Globus pallidus (tissue), 1 donor: ENCODE measurements at regions not wholly inside any gene's neighbourhood (a gene's known extent, or its start where the extent isn't known, plus 50 kb on each side); places are given as distances from the start of the nearest gene placed in this dataset.
"Not testable (repeated sequence)": the region's sequence is repeated elsewhere in the genome, so short reads cannot be mapped to it uniquely, and the experiment has no call there.

Source experiments
- DNase-seq: peaks from one replicate; pipeline ENCODE4 v3.0.0-alpha.2; 2015; ENCODE audit warnings: low spot score

DNA sequence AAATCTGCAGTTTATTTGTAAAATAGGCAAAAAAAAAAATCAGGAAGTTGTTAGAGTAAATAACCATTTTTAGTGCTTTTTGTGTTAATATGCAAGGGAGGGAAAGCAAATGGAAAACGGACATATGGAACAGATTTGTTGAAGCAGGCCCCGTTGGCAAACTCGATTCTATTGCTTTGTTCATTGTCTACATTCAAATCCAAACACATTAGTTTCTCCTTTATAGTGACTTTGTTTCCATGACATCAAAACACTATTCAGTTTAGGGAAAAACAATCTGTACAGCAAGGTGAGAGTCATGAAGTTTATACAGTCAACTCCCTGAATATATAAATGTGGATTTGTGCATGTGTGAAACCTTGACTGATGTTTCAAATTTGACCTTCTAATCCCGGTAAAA, 142.2 kb downstream of the FAM47A start:
- DNase-seq: no peak

DNA sequence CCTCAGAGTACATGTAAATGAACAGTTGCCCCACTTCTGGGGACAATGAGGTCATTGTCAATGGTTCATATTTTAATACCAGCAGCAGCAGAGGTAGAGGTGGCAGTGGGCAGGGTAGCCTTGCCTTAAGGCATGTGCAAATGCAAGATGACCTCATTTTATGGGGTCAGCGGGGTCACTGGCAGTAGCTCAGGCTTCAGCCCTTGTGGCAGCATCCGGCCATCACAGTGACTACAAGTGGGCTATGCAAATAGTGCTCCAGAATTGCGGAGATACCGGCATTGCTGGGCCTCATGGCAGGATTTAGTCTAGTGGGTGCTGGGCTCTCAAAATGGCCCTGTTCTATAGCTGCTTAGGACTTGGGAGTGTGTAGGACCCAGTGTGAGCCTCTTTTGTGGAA, 144.7 kb downstream of the FAM47A start:
- DNase-seq: no peak

DNA sequence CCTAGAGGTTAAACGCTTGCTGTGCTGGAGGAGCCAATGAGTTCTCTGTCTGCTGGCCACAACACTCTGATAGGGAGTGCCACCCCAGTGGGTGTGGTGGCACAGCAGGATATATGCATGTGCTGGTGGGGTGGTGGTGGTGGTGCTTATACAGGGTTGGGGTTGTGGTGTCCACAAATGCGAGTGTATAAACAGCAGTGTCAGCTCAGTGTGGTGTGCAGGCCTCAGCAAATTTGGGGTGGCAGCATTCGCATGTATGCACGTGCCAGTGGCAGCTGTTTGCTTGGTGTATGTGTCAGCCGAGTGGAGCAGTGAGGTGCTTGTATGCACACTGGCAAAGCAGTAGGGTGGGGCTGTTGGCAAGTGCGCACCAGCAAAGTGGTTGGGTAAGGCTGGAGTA, 157.4 kb downstream of the FAM47A start:
- no peak for DNase-seq

DNA sequence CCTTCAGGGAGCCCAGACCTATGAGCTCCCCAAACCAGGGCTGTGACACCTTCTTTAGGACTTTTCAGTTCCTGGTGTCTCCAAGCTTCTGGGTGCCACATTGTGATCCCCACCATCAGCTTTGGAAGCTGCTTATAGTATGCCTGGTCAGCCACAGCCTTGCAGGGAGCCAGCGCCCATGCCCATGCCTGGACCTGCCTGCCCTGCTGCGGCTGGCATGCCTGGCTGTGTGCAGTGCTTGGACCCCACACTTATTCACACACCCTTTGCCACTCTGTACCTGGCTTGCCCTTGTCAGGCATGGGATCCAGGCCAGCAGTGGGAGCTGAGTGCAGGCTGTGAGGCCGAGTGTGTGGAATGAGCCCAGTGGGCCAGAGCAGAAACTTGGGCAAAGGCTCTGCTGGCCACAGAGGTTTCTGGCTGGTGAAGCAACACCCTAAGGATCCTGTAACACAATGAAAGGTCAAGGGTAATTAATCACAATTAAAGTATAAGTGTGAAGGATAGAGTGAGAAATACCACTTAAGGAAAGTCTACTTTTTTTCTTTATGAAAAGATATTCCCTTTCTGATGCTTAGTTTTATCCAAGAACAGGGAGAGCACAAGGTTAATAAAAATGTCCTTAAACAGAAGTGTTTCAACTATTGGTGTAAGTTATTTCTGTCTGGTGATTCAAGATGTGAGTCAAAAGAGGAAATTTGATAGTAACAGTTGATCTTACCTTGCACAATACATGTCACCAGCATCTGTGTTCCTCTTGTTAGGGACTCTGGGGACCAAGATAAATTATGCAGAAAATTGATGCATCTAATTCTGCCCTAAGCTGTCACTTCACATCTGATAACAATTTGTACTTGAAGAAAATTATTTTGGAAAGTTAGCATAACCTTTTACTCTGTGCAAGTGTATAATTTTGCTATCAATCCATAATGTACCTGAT, 161.8 kb downstream of the FAM47A start:
- DNase-seq: no peak

DNA sequence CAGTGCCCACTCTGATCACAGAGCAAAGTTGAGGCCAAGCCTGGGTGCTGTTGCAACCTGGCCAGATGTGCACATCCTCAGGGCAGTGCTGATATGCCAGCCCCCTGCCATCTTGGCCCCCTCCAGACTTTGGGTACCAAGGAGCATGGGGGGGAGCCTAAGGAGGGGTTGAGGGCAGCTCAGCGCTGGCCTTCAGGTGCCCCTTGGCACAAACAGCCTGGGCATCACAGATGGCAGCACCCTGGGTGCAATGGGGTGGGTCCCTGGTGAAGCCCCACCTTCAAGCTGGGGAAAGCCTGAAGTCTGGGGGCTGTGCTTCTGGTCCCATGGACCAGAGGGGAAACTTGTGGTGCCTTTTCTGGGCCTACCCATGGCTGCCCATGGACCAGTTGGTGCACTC, 163.0 kb downstream of the FAM47A start:
- no peak for DNase-seq

DNA sequence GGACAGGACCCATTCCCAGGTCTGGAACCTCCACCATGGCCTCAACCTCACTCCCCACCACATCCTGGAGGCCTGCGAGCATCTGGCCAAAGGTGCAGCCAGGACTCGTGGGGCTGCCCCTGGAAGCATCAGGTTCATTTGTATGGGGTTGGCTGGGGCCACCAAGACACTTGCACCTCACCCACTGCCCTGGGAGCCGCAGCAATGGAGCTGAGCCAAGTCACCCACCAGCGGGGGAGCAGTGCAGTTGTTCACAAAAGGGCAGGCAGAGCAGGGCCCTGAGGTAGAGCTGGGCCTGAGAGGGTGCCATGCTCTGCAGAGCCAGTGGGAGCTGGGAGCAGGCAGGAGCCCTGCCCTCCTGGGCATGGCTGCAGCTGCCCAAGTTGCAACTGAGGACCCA, 163.5 kb downstream of the FAM47A start:
- no peak for DNase-seq

DNA sequence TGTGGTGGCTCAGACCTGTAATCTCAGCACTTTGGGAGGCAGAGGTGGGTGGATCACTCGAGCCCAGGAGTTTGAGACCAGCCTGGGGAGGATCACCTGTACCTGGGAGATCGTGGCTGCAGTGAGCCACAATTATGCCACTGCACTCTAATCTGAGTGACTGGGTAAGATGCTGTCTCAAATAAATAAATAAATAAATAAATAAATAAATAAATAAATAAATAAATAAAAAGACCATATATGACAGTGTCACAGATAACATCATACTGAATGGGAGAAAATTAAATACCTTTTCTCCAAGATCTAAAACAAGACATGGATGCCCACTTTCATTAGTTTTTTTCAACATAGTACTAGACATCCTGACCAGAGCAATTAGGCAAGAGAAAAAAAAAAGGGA, 182.8 kb downstream of the FAM47A start:
- no peak for DNase-seq

DNA sequence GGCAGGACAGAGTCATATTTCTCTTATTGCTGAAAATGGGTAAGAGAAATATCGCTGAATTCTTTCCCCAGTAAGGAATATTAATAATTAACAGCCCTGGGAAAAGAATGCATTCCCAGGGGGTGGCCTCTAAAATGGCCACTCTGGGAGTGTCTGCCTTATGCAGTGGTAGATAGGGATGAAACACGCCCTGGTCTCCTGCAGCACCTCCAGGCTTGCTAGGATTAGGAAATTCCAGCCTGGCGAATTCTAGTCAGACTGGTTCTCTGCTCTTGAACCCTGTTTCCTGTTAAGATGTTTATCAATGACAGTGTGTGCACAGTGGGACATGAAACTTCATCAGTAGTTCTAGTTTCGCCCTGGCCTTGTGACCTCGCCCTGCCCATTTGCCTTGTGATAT, 205.9 kb downstream of the FAM47A start:
- not testable (repeated sequence) for DNase-seq

DNA sequence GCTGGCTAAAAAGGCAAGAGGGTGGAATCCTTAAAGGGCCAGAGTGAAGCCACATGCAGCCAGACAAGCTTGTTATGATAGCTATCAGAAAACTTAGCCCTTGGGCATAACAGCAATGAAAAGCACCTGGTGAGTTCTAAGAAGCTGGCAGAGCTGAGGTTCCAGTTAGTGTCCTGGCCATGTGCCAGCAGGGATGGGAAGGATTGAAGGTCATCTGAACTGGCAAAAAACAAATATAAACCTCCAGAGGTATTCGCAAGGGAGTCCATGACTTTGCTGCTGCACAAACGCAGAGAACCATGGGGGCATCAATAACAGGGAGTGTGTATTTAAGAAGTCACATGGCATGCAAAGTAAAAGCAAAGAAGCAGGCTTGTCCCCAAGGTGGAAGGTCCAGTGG, 208.9 kb downstream of the FAM47A start:
- DNase-seq: no peak

DNA sequence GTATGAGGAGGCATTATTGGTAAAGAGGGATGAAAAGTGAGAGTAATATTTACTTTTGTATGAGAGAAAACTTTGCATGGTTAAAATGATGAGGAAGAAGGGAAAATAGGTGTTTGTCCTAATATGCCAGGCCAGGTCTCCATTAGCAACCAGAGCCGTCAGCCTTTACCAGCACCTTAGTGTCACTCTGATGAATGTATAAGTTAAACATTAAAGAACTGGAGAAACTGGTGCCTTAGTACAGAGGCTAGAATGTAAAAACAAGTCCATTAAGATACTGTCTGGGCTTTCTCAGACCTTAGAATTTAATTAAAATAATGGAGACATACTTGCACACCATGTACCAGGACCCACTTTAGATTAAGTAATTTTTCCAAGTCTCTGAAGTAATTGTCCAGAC, 222.3 kb downstream of the FAM47A start:
- no peak for DNase-seq

DNA sequence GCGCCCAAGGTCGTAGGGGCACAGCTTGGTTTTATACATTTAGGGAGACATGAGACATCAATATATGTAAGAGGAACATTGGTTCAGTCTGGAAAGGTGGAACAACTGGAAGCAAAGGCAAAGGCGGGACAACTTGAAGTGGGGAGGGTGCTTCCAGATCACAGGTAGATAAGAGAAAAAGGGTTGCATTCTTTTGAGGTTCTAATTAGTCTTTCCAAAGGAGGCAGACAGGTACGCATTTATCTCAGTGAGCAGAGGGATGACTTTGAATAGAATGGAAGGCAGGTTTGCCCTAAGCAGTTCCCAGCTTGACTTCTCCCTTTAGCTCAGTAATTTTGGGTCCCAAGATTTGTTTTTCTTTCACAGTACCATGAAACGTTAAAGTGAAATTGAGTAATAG, 223.2 kb downstream of the FAM47A start:
- DNase-seq: no peak

DNA sequence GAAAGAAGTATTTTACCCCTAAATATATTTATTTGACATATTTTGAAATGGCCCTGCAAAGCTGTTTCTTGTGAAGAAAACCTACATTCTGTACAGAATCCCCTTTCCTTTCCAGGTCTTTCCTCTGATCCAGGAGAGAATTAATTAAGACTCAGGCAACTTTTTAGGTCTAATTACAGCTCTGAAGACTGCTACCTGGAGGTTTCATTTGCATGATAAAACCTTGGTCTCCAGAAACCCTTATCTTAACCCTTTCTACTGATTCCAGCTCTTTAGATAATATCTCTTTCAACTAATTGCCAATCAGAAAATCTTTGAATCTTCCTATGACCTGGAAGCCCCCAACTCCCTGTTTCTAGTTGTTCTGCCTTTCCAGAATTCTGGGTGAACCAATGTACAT, 224.0 kb downstream of the FAM47A start:
- DNase-seq: no peak

DNA sequence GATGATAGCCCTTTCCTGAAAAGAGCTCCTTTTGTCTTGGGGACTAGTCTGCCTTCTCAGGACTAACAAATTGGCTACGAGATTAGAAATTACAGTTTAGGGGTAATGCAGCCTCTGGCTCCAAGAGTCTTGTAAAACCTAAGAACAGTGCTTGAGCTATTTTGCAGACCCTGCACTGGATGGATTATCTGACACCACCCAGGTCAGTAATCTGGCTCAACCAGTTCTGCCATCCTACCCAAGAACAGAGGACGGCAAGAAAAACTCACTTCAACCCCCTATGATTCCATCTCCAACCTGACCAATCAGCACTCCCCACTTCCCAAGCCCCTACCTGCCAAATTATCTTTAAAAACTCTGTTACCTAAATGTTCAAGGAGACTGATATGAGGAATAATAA, 225.1 kb downstream of the FAM47A start:
- DNase-seq: no peak

DNA sequence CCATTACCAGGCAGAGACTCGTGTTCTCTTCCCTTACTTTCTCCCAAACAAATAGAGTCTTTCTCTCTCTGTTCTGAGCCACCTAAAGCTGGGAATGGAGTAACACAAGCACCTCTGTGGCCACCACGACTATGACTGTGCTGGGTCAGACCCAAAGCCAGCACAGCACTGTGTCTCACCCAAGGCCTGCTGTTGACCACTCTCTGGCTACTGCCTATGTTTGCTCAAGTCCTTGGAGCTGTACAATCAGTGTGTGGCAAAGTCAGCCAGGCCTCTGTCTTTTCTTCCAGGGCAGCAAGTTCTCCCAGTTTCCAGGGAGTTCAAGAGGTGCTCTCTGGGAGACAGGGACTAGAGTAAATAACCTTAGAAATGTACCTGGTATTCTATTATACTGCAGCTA, 239.4 kb downstream of the FAM47A start:
- no peak for DNase-seq

DNA sequence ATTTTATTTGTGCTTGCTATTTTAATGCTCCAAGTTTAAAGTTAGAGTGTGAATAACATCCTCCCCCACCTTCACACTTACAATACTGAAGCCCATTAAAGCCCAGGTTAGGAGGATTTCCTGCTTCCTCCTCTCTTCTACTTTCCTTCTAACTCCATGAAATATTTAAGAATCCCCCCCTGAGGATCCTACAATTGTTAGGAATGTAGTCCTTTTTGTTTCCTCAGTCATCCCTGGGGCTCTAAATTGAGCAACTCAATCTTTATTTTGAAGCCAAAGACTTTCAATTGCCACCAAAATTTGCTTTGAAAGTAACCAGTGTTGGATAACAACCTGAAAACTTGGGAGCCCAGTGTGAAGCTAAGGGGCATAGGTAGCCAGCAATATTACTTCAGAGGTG, 276.9 kb downstream of the FAM47A start:
- DNase-seq: no peak

DNA sequence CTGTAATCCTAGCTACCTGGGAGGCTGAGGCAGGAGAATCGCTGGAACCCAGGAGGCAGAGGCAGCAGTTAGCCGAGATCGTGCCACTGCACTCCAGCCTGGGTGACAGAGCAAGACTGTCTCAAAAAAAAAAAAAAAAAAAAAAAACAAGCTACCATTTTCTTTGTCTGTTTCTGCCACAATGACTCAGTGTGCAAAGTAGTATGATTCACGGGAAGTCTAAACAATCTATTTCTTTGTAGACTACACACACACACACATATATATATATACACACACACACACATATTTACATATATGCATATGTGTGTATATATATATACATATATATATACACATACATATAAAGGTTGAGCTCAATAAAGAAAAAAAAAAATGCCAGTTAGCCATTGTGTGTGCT, 280.0 kb downstream of the FAM47A start:
- DNase-seq: not testable (repeated sequence)

DNA sequence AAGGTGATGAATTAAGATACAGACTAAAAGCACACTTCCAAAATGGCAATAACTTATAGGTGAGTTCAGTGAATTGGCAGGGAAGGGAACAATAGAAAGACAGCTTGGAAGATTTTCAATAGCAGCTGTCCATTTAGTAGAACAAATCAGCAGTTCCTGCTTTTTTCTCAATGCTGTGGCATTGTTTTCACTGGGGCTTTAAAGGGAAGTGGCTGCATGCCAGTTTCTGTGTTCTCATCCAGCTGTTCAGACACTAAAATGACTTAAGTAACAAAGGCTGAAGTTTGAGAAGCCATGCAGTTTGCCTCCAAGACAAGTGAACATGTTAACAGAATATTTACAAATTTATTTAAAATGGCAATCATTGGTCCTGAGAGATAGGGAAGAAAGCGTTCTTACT, 291.9 kb downstream of the FAM47A start:
- DNase-seq: peak; percentile 19

DNA sequence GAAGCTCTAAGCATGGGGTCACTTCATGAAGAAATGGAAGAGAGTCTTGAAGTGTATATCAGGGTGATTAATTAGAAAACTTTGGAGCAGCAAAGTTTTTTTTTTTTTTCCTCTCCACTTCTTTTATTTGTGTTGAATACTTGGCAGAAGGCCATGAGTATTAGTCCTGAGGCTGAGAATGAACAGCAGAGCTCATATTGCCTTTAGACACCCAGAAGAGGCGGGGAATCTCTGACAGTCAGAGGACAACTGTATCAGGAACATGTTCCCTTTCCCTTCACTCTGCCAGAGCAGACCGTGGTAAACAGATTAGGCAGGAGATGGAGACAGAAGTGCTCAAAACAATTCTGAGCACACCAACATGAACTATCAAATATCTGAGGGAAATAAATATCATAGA, 300.9 kb downstream of the FAM47A start:
- no peak for DNase-seq

DNA sequence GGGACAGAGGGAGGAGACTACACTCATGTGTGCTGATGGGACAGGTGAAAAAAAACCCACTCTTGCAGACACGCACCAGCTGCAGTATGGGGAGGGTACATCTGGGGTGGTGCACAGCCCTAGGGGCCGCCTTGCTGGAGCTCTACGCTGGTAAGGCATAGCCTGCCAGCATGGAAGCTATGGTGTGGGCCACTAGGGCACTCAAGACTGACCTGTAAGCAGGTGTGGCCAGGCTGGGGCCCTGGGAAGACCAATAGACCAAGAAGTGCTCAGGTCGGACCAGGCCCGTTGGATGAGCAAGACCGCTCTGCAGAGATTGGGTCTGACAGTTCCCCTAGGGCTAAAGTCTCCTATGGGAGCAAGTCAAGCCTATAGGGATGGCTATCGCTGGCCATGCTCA, 314.8 kb downstream of the FAM47A start:
- DNase-seq: no peak

DNA sequence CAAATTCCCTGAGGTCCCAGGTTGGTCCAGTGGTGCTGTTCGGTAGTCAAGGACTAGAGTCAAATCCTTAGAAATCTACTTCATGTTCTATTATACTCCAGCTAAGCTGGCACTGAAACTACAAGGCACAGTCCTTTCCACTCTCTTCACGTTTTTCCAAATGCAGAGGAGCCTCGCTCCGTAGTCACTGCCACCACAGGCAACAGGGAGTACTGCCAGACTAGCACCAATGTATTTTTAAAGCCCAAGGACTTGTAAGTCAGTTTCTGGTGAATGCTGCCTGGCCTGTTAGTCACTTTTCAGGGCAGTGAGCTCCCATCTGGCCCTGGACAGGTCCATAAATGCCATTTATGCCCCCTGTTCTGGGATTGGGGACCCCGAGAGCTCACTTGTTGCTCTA, 323.5 kb downstream of the FAM47A start:
- no peak for DNase-seq

DNA sequence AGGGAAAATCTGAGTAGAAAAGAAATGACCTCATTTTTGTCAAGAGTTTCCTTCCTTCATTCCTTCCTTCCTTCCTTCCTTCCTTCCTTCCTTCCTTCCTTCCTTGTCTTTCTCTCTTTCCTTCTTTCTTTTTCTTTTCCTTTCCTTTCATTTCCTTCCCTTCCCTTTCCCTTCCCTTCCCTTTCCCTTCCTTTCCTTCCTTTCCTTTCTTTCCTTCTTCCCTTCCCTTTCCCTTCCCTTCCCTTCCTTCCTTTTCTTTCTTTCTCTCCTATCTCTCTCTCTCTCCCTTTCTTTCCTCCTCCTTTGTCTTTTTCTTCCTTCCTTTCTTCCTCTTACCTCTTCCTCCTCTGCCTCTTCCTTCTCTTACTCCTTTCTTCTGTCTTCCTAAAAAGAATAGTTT, 347.6 kb downstream of the FAM47A start:
- no peak for DNase-seq

DNA sequence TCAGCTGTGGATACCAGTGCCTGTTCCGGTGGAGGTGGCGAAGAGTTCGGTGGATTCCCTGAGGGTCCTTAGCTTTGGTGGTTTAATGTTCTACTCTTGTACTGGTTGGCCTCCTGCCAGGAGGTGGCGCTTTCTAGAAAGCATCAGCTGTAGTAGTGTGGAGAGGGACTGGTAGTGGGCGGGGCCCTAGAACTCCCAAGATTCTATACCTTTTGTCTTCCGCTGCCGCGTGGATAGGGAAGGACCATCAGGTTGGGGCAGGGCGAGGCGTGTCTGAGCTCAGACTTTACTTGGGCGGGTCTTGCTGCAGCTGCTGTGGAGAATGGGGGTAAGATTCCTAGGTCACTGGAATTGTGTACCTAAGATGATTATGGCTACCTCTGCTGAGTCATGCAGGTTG, 390.3 kb downstream of the FAM47A start:
- DNase-seq: no peak

DNA sequence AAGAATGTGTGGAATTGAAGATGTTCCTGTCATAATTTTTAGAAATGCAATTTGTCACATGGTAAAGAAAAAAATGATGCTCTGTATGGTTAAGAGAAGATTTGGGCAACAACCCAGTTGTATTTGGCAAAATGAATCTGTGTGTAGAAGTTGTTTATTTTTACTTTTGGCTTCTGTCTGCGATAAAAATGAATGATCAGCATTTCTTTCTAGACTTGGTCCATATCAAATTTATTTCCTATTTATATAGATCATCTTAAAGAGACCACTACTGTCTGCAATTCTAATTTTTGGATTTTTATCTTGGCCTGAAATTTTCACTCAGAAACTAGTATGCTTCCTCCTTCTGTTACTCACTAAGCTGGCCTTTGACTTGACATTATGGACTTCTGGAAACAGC, 396.9 kb downstream of the FAM47A start:
- DNase-seq: no peak
